ENCODE measurements at regions not wholly inside any gene's neighbourhood (a gene's known extent, or its start where the extent isn't known, plus 50 kb on each side); places are given as distances from the start of the nearest gene placed in this dataset.

GRCh38 chr6:5930143-5930770, 76.5 kb downstream of the NRN1 start:
- Histone ChIP-seq H3K9me3 (ENCODE audit: control insufficient read depth, low read depth, low read length) (no peaks in the 10 kb centered on the region), H3K27ac (ENCODE audit: low read length) (no peak overlapping the region), H3K4me3 (ENCODE audit: low read length) (no peak overlapping the region), H3K27me3 (ENCODE audit: control insufficient read depth, insufficient read depth, low read length) (peaks cover 14% of the 10 kb centered on the region), H3K36me3 (ENCODE audit: control insufficient read depth, insufficient read depth, low read length) (no peaks in the 10 kb centered on the region), H3K4me1 (ENCODE audit: control insufficient read depth, insufficient read depth, low read length) (no peaks in the 10 kb centered on the region)
- no CpG with 5 or more reads among the region's 4 CpGs for WGBS (ENCODE audit: insufficient coverage, low lambda C conversion rate)
- DNase-seq = no peak

- 93% methylated on average over 3 of the region's 4 CpGs for WGBS (ENCODE audit: insufficient coverage, low lambda C conversion rate)
- H3K27ac ChIP-seq (ENCODE audit: low read length) = no peak overlapping the region
- no peaks in the 10 kb centered on the region for H3K27me3 ChIP-seq (ENCODE audit: control insufficient read depth, insufficient read depth, low read length)
- DNase-seq = no peak
- H3K9me3 ChIP-seq (ENCODE audit: control insufficient read depth, low read depth, low read length) = no peaks in the 10 kb centered on the region
- no peak overlapping the region for H3K4me3 ChIP-seq (ENCODE audit: low read length)
- no peaks in the 10 kb centered on the region for H3K36me3 ChIP-seq (ENCODE audit: control insufficient read depth, insufficient read depth, low read length)
- no peaks in the 10 kb centered on the region for H3K4me1 ChIP-seq (ENCODE audit: control insufficient read depth, insufficient read depth, low read length)
Observed at GRCh38 chr6:5923840-5924239, 82.9 kb downstream of the NRN1 start.

- Histone ChIP-seq H3K27ac (ENCODE audit: low read length) (no peak overlapping the region), H3K27me3 (ENCODE audit: control insufficient read depth, insufficient read depth, low read length) (no peaks in the 10 kb centered on the region), H3K4me1 (ENCODE audit: control insufficient read depth, insufficient read depth, low read length) (no peaks in the 10 kb centered on the region), H3K9me3 (ENCODE audit: control insufficient read depth, low read depth, low read length) (no peaks in the 10 kb centered on the region), H3K36me3 (ENCODE audit: control insufficient read depth, insufficient read depth, low read length) (no peaks in the 10 kb centered on the region), H3K4me3 (ENCODE audit: low read length) (no peak overlapping the region)
- WGBS (ENCODE audit: insufficient coverage, low lambda C conversion rate) = no CpG with 5 or more reads among the region's 4 CpGs
- no peak for DNase-seq
Observed at GRCh38 chr6:5922230-5922629, 84.5 kb downstream of the NRN1 start.

- Histone ChIP-seq H3K27me3 (ENCODE audit: control insufficient read depth, insufficient read depth, low read length) (no peaks in the 10 kb centered on the region), H3K27ac (ENCODE audit: low read length) (no peak overlapping the region), H3K9me3 (ENCODE audit: control insufficient read depth, low read depth, low read length) (no peaks in the 10 kb centered on the region), H3K4me3 (ENCODE audit: low read length) (no peak overlapping the region), H3K36me3 (ENCODE audit: control insufficient read depth, insufficient read depth, low read length) (no peaks in the 10 kb centered on the region), H3K4me1 (ENCODE audit: control insufficient read depth, insufficient read depth, low read length) (no peaks in the 10 kb centered on the region)
- DNase-seq = peak in 1 of 2 donors; percentile 9
- WGBS (ENCODE audit: insufficient coverage, low lambda C conversion rate) = no CpG with 5 or more reads among the region's 5 CpGs
Observed at GRCh38 chr6:5909721-5910120, 97.0 kb downstream of the NRN1 start.

GRCh38 chr6:5906842-5907241, 99.9 kb downstream of the NRN1 start:
- Histone ChIP-seq H3K9me3 (ENCODE audit: control insufficient read depth, low read depth, low read length) (no peaks in the 10 kb centered on the region), H3K4me1 (ENCODE audit: control insufficient read depth, insufficient read depth, low read length) (no peaks in the 10 kb centered on the region), H3K4me3 (ENCODE audit: low read length) (no peak overlapping the region), H3K27ac (ENCODE audit: low read length) (no peak overlapping the region), H3K27me3 (ENCODE audit: control insufficient read depth, insufficient read depth, low read length) (no peaks in the 10 kb centered on the region), H3K36me3 (ENCODE audit: control insufficient read depth, insufficient read depth, low read length) (no peaks in the 10 kb centered on the region)
- no CpG with 5 or more reads among the region's 1 CpG for WGBS (ENCODE audit: insufficient coverage, low lambda C conversion rate)
- no peak for DNase-seq

- Histone ChIP-seq H3K4me3 (ENCODE audit: low read length) (no peak overlapping the region), H3K9me3 (ENCODE audit: control insufficient read depth, low read depth, low read length) (no peaks in the 10 kb centered on the region), H3K27me3 (ENCODE audit: control insufficient read depth, insufficient read depth, low read length) (no peaks in the 10 kb centered on the region), H3K36me3 (ENCODE audit: control insufficient read depth, insufficient read depth, low read length) (no peaks in the 10 kb centered on the region), H3K4me1 (ENCODE audit: control insufficient read depth, insufficient read depth, low read length) (no peaks in the 10 kb centered on the region), H3K27ac (ENCODE audit: low read length) (no peak overlapping the region)
- DNase-seq = no peak
- WGBS (ENCODE audit: insufficient coverage, low lambda C conversion rate) = no CpG with 5 or more reads among the region's 1 CpG
Observed at GRCh38 chr6:5906340-5906670, 100.4 kb downstream of the NRN1 start.

- Histone ChIP-seq H3K4me3 (ENCODE audit: low read length) (no peak overlapping the region), H3K27me3 (ENCODE audit: control insufficient read depth, insufficient read depth, low read length) (no peaks in the 10 kb centered on the region), H3K27ac (ENCODE audit: low read length) (no peak overlapping the region), H3K4me1 (ENCODE audit: control insufficient read depth, insufficient read depth, low read length) (no peaks in the 10 kb centered on the region), H3K36me3 (ENCODE audit: control insufficient read depth, insufficient read depth, low read length) (no peaks in the 10 kb centered on the region), H3K9me3 (ENCODE audit: control insufficient read depth, low read depth, low read length) (no peaks in the 10 kb centered on the region)
- DNase-seq = no peak
- WGBS (ENCODE audit: insufficient coverage, low lambda C conversion rate) = no CpG with 5 or more reads among the region's 18 CpGs
Observed at GRCh38 chr6:5905431-5906339, 101.0 kb downstream of the NRN1 start.

GRCh38 chr6:5904532-5904931, 102.2 kb downstream of the NRN1 start:
- no peaks in the 10 kb centered on the region for H3K27me3 ChIP-seq (ENCODE audit: control insufficient read depth, insufficient read depth, low read length)
- no peak overlapping the region for H3K27ac ChIP-seq (ENCODE audit: low read length)
- WGBS (ENCODE audit: insufficient coverage, low lambda C conversion rate) = 44% methylated on average over 2 of the region's 4 CpGs
- no peaks in the 10 kb centered on the region for H3K9me3 ChIP-seq (ENCODE audit: control insufficient read depth, low read depth, low read length)
- H3K4me3 ChIP-seq (ENCODE audit: low read length) = no peak overlapping the region
- no peak for DNase-seq
- H3K36me3 ChIP-seq (ENCODE audit: control insufficient read depth, insufficient read depth, low read length) = no peaks in the 10 kb centered on the region
- H3K4me1 ChIP-seq (ENCODE audit: control insufficient read depth, insufficient read depth, low read length) = no peaks in the 10 kb centered on the region

- Histone ChIP-seq H3K4me1 (ENCODE audit: control insufficient read depth, insufficient read depth, low read length) (no peaks in the 10 kb centered on the region), H3K4me3 (ENCODE audit: low read length) (no peak overlapping the region), H3K36me3 (ENCODE audit: control insufficient read depth, insufficient read depth, low read length) (no peaks in the 10 kb centered on the region), H3K9me3 (ENCODE audit: control insufficient read depth, low read depth, low read length) (no peaks in the 10 kb centered on the region), H3K27me3 (ENCODE audit: control insufficient read depth, insufficient read depth, low read length) (no peaks in the 10 kb centered on the region), H3K27ac (ENCODE audit: low read length) (no peak overlapping the region)
- WGBS (ENCODE audit: insufficient coverage, low lambda C conversion rate) = no CpG with 5 or more reads among the region's 4 CpGs
- no peak for DNase-seq
Observed at GRCh38 chr6:5899216-5900045, 107.3 kb downstream of the NRN1 start.

- WGBS (ENCODE audit: insufficient coverage, low lambda C conversion rate) = 100% methylated on average over 1 of the region's 8 CpGs
- H3K27ac ChIP-seq (ENCODE audit: low read length) = no peak overlapping the region
- no peaks in the 10 kb centered on the region for H3K4me1 ChIP-seq (ENCODE audit: control insufficient read depth, insufficient read depth, low read length)
- H3K27me3 ChIP-seq (ENCODE audit: control insufficient read depth, insufficient read depth, low read length) = no peaks in the 10 kb centered on the region
- no peak for DNase-seq
- H3K9me3 ChIP-seq (ENCODE audit: control insufficient read depth, low read depth, low read length) = no peaks in the 10 kb centered on the region
- no peak overlapping the region for H3K4me3 ChIP-seq (ENCODE audit: low read length)
- no peaks in the 10 kb centered on the region for H3K36me3 ChIP-seq (ENCODE audit: control insufficient read depth, insufficient read depth, low read length)
Observed at GRCh38 chr6:5898563-5898962, 108.2 kb downstream of the NRN1 start.

All from large intestine (tissue), 3 donors.